ENCODE measurements at regions not wholly inside any gene's neighbourhood (a gene's known extent, or its start where the extent isn't known, plus 50 kb on each side); places are given as distances from the start of the nearest gene placed in this dataset.

DNA sequence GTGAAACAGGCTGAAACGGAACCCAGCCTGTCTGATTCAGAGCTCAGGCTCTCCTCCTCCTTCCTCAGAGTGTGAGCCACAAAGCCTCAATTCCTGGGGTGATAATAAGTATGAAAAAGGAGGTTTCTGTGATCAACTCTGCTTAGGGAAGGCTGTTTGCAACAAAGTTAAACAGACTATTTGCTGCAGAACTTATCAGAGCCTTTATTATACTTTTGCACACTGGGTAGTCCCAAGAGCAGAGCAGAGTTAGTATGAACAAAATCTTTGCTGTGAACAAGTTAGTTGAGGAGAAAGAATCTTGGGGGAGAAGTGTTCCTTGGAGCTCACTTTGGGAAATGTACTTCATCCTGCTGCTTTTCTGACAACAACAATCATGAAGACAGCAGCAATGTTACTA lies 67.4 kb downstream of the MRM1 start:
- WGBS, 4 donors, result 88 to 100% (median 91%) methylated on average over 1 of the region's 1 CpG
- H3K4me3 ChIP-seq, result no peak overlapping the region
- peaks cover 13% of the 10 kb centered on the region for H3K27me3 ChIP-seq
- H3K27ac ChIP-seq, result no peak overlapping the region
- intact Hi-C loops (cut with DNase I), result no loop called here
- H3K9me3 ChIP-seq (replicated peaks in 1 of 3), result no peaks in the 10 kb centered on the region
- TF ChIP-seq, protein P1, sequence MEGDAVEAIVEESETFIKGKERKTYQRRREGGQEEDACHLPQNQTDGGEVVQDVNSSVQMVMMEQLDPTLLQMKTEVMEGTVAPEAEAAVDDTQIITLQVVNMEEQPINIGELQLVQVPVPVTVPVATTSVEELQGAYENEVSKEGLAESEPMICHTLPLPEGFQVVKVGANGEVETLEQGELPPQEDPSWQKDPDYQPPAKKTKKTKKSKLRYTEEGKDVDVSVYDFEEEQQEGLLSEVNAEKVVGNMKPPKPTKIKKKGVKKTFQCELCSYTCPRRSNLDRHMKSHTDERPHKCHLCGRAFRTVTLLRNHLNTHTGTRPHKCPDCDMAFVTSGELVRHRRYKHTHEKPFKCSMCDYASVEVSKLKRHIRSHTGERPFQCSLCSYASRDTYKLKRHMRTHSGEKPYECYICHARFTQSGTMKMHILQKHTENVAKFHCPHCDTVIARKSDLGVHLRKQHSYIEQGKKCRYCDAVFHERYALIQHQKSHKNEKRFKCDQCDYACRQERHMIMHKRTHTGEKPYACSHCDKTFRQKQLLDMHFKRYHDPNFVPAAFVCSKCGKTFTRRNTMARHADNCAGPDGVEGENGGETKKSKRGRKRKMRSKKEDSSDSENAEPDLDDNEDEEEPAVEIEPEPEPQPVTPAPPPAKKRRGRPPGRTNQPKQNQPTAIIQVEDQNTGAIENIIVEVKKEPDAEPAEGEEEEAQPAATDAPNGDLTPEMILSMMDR (IDR thresholded peaks at IDR 0.05), result no peak
- no peak for TF ChIP-seq POLR2A (IDR thresholded peaks at IDR 0.05)
- no peaks in the 10 kb centered on the region for H3K36me3 ChIP-seq (replicated peaks in 1 of 2)
- H3K4me1 ChIP-seq (replicated peaks in 1 of 2), result no peaks in the 10 kb centered on the region
- no peak for DNase-seq

DNA sequence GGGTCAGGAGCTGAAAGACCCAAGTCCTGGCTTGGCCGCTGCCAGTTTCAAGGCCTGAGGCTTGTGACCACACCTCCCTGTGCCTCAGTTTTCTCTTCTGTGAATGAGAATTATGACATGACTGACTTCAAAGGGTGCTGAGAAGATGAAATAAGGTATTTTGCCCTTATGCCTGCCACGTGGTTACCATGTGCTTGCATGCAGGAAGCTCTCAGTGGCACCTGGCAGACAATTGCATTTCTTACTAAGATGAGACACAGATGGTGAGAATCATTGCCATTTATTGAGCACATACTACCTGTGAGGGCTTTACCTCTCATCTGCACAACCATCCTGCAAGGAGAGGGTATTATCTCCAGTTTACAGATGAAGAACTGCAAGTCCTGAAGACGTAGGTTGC lies 69.8 kb downstream of the MRM1 start:
- H3K27me3 ChIP-seq, result peaks cover 6% of the 10 kb centered on the region
- H3K4me3 ChIP-seq, result no peak overlapping the region
- no peaks in the 10 kb centered on the region for H3K4me1 ChIP-seq (replicated peaks in 1 of 2)
- no peak for DNase-seq
- intact Hi-C loops (cut with DNase I), result no loop called here
- H3K27ac ChIP-seq, result no peak overlapping the region
- TF ChIP-seq, protein P1 (IDR thresholded peaks at IDR 0.05), result no peak
- no peaks in the 10 kb centered on the region for H3K36me3 ChIP-seq (replicated peaks in 1 of 2)
- WGBS, 4 donors, result 83 to 93% (median 86%) methylated on average over 3 of the region's 3 CpGs
- H3K9me3 ChIP-seq (replicated peaks in 1 of 3), result no peaks in the 10 kb centered on the region

DNA sequence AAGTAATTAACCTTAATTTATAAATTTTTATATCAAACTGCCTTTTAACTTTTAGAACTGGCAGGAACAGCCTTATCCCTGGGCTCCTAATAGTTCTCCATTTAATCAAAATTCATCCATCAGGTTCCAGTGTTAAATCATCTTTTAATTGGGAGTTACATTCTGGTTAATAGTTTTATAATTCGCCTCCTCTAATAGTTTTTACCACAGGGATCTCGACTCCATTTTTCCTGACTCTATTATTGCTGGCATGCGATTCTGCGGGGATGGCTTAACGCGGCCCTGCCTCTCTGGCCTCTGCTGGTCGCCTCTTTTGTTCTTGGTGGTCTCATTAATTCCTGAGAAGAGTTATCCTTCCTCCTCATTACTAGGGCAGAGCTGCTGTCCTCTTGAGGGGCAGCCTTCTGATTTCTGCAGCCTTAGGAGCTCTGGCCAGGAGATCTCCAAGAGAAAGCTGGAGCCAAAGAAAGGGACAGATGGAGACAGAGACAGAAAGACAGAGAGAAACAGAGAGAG lies 71.1 kb downstream of the MRM1 start:
- intact Hi-C loops (cut with DNase I), result no loop called here
- WGBS, 4 donors, result 74 to 84% (median 79%) methylated on average over 7 of the region's 7 CpGs
- TF ChIP-seq, protein P1 (IDR thresholded peaks at IDR 0.05), result no peak
- TF ChIP-seq POLR2A (IDR thresholded peaks at IDR 0.05), result no peak

DNA sequence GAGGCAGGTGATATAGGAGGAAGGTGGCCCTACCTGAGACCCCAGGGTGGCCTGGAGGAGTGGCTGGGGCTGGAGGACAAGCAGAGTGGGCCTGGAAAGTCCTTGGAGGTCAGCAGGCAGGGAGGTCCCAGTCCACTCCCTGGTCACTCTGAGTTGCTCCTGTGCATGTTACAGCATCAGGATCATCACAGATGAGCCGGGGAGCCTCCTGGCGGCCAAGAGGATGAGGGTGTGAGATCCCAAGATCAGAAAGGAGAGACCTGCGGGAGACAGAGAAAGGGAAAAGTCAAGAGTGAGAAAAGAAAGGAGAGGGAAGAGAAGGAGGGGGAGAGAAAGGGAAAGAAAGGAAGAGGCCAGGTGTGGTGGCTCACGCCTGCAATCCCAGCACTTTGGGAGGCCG lies 71.7 kb downstream of the MRM1 start:
- WGBS, 4 donors, result 87 to 96% (median 91%) methylated on average over 5 of the region's 5 CpGs
- intact Hi-C loops (cut with DNase I), result no loop called here

More for the DNA sequence above, 71.1 kb downstream of the MRM1 start:
- Histone ChIP-seq H3K4me1 (replicated peaks in 1 of 2) (no peaks in the 10 kb centered on the region), H3K9me3 (replicated peaks in 1 of 3) (no peaks in the 10 kb centered on the region), H3K36me3 (replicated peaks in 1 of 2) (no peaks in the 10 kb centered on the region), H3K27me3 (peaks cover 6% of the 10 kb centered on the region), H3K4me3 (no peak overlapping the region), H3K27ac (no peak overlapping the region)
- DNase-seq, result no peak

More for the DNA sequence above, 71.7 kb downstream of the MRM1 start:
- no peak overlapping the region for H3K27ac ChIP-seq
- H3K36me3 ChIP-seq (replicated peaks in 1 of 2), result no peaks in the 10 kb centered on the region
- H3K27me3 ChIP-seq, result peaks cover 3% of the 10 kb centered on the region
- no peaks in the 10 kb centered on the region for H3K9me3 ChIP-seq (replicated peaks in 1 of 3)
- H3K4me3 ChIP-seq, result no peak overlapping the region
- no peak for TF ChIP-seq POLR2A (IDR thresholded peaks at IDR 0.05)
- TF ChIP-seq, protein P1 (IDR thresholded peaks at IDR 0.05), result no peak
- no peak for DNase-seq
- no peaks in the 10 kb centered on the region for H3K4me1 ChIP-seq (replicated peaks in 1 of 2)

Data from adrenal gland (tissue), 9 donors.